ENCODE measurements at regions not wholly inside any gene's neighbourhood (a gene's known extent, or its start where the extent isn't known, plus 50 kb on each side); places are given as distances from the start of the nearest gene placed in this dataset.

DNA sequence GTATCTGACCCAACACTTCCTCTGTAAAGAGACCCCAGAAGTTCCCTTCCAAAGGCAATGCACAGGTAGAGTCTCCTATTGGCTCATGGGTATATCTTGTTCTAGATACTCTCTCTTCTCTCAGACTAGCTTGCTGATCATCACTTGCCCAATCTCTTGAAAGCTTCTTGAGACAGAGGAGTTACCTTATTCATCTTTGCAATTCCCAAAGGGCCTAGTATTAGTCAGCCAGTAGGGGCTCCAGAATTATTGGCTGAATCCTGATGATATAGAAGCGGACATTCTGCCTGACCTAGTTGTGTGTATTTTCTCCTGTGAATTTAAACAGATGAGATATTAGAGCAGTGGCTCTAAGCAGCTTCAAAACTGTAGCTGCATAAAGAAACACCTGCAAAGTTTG lies 304.0 kb upstream of the KLF4 start:
- no peaks in the 10 kb centered on the region for H3K79me2 ChIP-seq (ENCODE audit: low read length)
- H3K4me3 ChIP-seq (ENCODE audit: low read length), result no peak overlapping the region
- H3K9me3 ChIP-seq (ENCODE audit: insufficient read depth, low read length), result no peaks in the 10 kb centered on the region
- H3K9ac ChIP-seq (ENCODE audit: low read length), result no peak overlapping the region
- no peaks in the 10 kb centered on the region for H3K4me1 ChIP-seq (ENCODE audit: low read length)
- H3K4me2 ChIP-seq (ENCODE audit: low read length), result no peak overlapping the region
- H4K20me1 ChIP-seq (ENCODE audit: insufficient read depth, low read length), result no peaks in the 10 kb centered on the region
- no peaks in the 10 kb centered on the region for H3K36me3 ChIP-seq (replicated peaks; ENCODE audit: low read depth, low read length)
- no peak overlapping the region for H3K27ac ChIP-seq (ENCODE audit: low read length)
- H3K27me3 ChIP-seq (ENCODE audit: low read depth, low read length), result no peaks in the 10 kb centered on the region
- TF ChIP-seq EZH2phosphoT487 (IDR thresholded peaks at IDR 0.05; ENCODE audit: low read depth), result no peak
- TF ChIP-seq, protein P1, sequence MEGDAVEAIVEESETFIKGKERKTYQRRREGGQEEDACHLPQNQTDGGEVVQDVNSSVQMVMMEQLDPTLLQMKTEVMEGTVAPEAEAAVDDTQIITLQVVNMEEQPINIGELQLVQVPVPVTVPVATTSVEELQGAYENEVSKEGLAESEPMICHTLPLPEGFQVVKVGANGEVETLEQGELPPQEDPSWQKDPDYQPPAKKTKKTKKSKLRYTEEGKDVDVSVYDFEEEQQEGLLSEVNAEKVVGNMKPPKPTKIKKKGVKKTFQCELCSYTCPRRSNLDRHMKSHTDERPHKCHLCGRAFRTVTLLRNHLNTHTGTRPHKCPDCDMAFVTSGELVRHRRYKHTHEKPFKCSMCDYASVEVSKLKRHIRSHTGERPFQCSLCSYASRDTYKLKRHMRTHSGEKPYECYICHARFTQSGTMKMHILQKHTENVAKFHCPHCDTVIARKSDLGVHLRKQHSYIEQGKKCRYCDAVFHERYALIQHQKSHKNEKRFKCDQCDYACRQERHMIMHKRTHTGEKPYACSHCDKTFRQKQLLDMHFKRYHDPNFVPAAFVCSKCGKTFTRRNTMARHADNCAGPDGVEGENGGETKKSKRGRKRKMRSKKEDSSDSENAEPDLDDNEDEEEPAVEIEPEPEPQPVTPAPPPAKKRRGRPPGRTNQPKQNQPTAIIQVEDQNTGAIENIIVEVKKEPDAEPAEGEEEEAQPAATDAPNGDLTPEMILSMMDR (IDR thresholded peaks at IDR 0.05; ENCODE audit: low read depth, low read length), result no peak
- no peak overlapping the region for H2AFZ ChIP-seq (ENCODE audit: low read depth, low read length)

DNA sequence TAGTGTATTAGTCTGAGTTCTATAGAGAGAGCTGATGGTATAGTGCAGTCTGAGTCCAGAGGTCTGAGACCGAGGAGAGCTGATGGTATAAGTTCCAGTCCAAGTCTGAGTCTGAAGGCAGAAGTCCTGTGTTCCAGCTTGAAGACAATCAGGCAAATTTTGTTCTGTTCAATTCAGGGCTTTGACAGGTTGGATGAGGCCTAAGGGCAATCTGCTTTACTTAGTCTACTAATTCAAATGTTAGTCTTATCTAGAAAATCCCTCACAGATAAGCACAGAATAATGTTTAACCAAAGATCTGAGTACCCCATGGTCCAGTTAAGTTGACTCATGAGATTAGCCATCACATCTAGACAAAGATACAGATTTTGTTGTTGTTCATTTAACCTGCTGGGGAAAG lies 303.0 kb upstream of the KLF4 start:
- Histone ChIP-seq H4K20me1 (ENCODE audit: insufficient read depth, low read length) (no peaks in the 10 kb centered on the region), H3K4me3 (ENCODE audit: low read length) (no peak overlapping the region), H3K36me3 (replicated peaks; ENCODE audit: low read depth, low read length) (no peaks in the 10 kb centered on the region), H3K27ac (ENCODE audit: low read length) (no peak overlapping the region), H3K4me1 (ENCODE audit: low read length) (no peaks in the 10 kb centered on the region), H3K9ac (ENCODE audit: low read length) (no peak overlapping the region), H3K9me3 (ENCODE audit: insufficient read depth, low read length) (no peaks in the 10 kb centered on the region), H2AFZ (ENCODE audit: low read depth, low read length) (no peak overlapping the region), H3K4me2 (ENCODE audit: low read length) (no peak overlapping the region), H3K27me3 (ENCODE audit: low read depth, low read length) (no peaks in the 10 kb centered on the region), H3K79me2 (ENCODE audit: low read length) (no peaks in the 10 kb centered on the region)
- TF ChIP-seq, protein P1 (IDR thresholded peaks at IDR 0.05; ENCODE audit: low read depth, low read length), result no peak
- no peak for TF ChIP-seq EZH2phosphoT487 (IDR thresholded peaks at IDR 0.05; ENCODE audit: low read depth)

DNA sequence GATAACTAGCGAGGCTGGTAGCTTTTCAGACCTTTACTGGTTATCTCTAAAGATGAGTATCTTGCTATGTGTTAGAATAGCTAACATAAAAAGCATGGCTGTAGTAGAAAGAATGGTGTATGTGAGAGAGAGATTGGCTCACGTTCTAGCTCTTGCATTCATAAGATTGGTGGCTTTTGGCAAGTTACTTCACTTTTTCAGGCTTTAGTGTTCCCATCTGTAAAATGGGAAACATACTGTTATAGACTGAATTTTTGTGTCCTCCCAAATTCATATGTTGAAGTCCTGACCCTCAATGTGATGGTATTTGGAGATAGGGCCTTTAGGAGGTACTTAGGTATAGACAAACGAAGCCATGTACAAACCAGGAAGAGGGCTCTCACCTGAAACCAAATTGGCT lies 302.4 kb upstream of the KLF4 start:
- Histone ChIP-seq H3K4me1 (ENCODE audit: low read length) (no peaks in the 10 kb centered on the region), H3K4me3 (ENCODE audit: low read length) (no peak overlapping the region), H3K27me3 (ENCODE audit: low read depth, low read length) (no peaks in the 10 kb centered on the region), H3K4me2 (ENCODE audit: low read length) (no peak overlapping the region), H3K27ac (ENCODE audit: low read length) (no peak overlapping the region), H3K36me3 (replicated peaks; ENCODE audit: low read depth, low read length) (no peaks in the 10 kb centered on the region), H4K20me1 (ENCODE audit: insufficient read depth, low read length) (no peaks in the 10 kb centered on the region), H3K9ac (ENCODE audit: low read length) (no peak overlapping the region), H2AFZ (ENCODE audit: low read depth, low read length) (no peak overlapping the region), H3K79me2 (ENCODE audit: low read length) (no peaks in the 10 kb centered on the region), H3K9me3 (ENCODE audit: insufficient read depth, low read length) (no peaks in the 10 kb centered on the region)
- TF ChIP-seq, protein P1 (IDR thresholded peaks at IDR 0.05; ENCODE audit: low read depth, low read length), result no peak
- no peak for TF ChIP-seq EZH2phosphoT487 (IDR thresholded peaks at IDR 0.05; ENCODE audit: low read depth)

DNA sequence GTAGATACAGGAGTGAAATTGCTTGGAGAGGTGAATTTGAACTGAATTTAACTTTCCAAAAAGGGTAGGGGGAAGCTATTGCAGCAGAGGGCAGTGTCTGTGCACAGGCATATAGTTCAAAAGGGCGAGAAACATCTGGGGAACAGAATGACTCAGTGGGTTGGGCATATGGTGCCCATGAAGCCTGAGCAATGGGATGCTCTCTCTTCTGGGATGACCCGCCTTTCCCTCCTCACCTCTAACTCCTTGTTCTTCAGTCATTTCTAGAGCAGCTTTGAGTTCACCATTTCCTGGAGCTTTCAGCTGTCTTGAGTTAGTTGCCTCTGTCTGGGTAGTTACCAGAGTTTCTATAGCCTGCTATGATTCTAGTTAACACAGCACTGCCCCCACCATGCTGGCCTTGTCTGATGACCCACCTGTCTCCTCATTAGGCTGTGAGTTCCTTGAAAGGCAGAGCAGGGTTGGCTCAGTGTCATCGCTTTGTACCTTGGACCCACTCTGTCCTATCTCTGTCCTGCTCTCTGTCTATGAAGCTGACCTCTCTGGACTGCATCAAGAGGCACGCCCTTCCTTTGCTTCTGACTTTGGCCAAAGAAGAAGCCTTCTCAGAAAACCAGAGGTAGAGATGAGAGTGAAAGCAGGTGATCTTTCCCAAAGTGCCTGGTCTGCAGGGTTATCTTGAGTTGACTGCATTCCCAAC lies 299.6 kb upstream of the KLF4 start:
- H3K79me2 ChIP-seq (ENCODE audit: low read length), result no peaks in the 10 kb centered on the region
- H2AFZ ChIP-seq (ENCODE audit: low read depth, low read length), result no peak overlapping the region

More for the DNA sequence above, 299.6 kb upstream of the KLF4 start:
- Histone ChIP-seq H3K27me3 (ENCODE audit: low read depth, low read length) (no peaks in the 10 kb centered on the region), H3K9ac (ENCODE audit: low read length) (no peak overlapping the region), H3K4me3 (ENCODE audit: low read length) (no peak overlapping the region), H4K20me1 (ENCODE audit: insufficient read depth, low read length) (no peaks in the 10 kb centered on the region), H3K9me3 (ENCODE audit: insufficient read depth, low read length) (no peaks in the 10 kb centered on the region), H3K36me3 (replicated peaks; ENCODE audit: low read depth, low read length) (no peaks in the 10 kb centered on the region), H3K27ac (ENCODE audit: low read length) (no peak overlapping the region), H3K4me2 (ENCODE audit: low read length) (no peak overlapping the region), H3K4me1 (ENCODE audit: low read length) (no peaks in the 10 kb centered on the region)
- no peak for TF ChIP-seq EZH2phosphoT487 (IDR thresholded peaks at IDR 0.05; ENCODE audit: low read depth)
- TF ChIP-seq, protein P1 (IDR thresholded peaks at IDR 0.05; ENCODE audit: low read depth, low read length), result no peak
